ENCODE measurements at regions not wholly inside any gene's neighbourhood (a gene's known extent, or its start where the extent isn't known, plus 50 kb on each side); places are given as distances from the start of the nearest gene placed in this dataset.

- Histone ChIP-seq H3K9me3 (ENCODE audit: control insufficient read depth in 2 of 2, low read length in 2 of 2) (peaks cover 0 to 2% of the 10 kb centered on the region in 2 experiments), H3K27me3 (ENCODE audit: control insufficient read depth, insufficient read depth, low read length) (no peaks in the 10 kb centered on the region), H3K4me1 (ENCODE audit: control insufficient read depth, insufficient read depth, low read length, poor library complexity, severe bottlenecking) (no peaks in the 10 kb centered on the region), H3K4me3 (ENCODE audit: low read depth, low read length) (no peak overlapping the region), H3K36me3 (ENCODE audit: control insufficient read depth, insufficient read depth, low read length) (no peaks in the 10 kb centered on the region), H3K27ac (ENCODE audit: insufficient read depth, low read length, poor library complexity, severe bottlenecking) (no peak overlapping the region)
- Mint-ChIP-seq H3K4me3 (no peak overlapping the region), H3K4me1 (no peaks in the 10 kb centered on the region), H3K27me3 (no peaks in the 10 kb centered on the region), H3K36me3 (no peaks in the 10 kb centered on the region), H3K27ac (no peak overlapping the region), H3K9me3 (peaks cover 0 to 14% (median 6%) of the 10 kb centered on the region in 7 donors)
- ATAC-seq (ENCODE audit: low read depth in 2 of 2) (no peak), DNase-seq (no peak)
Observed at GRCh38 chr2:5316001-5316490, 376.1 kb upstream of the SOX11 start.

DNA sequence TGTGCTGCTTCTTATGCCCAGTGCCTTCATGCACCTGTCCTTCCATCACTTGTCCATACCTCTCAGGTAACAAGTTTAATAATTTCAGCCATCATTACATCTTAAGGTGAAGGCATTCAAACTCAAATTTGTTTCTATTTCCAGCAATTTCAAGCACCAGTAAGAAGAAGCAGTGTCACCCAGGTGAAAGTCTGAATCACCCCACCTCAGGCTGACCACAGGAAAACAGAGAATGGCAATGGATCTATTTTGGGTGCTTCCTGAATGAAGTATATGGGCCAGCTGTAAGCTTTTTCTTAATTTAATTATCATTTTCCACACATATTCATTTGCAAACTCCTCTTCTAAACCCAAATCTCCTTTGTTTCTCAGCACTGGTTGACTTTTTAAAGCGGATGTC, 372.7 kb upstream of the SOX11 start:
- Mint-ChIP-seq H3K27me3 (no peaks in the 10 kb centered on the region), H3K36me3 (no peaks in the 10 kb centered on the region), H3K27ac (no peak overlapping the region), H3K9me3 (peaks cover 0 to 15% (median 8%) of the 10 kb centered on the region in 7 donors), H3K4me1 (no peaks in the 10 kb centered on the region), H3K4me3 (no peak overlapping the region)
- H3K9me3 ChIP-seq (ENCODE audit: control insufficient read depth in 2 of 2, low read length in 2 of 2): peaks cover 0 to 2% of the 10 kb centered on the region in 2 experiments
- no peaks in the 10 kb centered on the region for H3K36me3 ChIP-seq (ENCODE audit: control insufficient read depth, insufficient read depth, low read length)
- no peaks in the 10 kb centered on the region for H3K4me1 ChIP-seq (ENCODE audit: control insufficient read depth, insufficient read depth, low read length, poor library complexity, severe bottlenecking)
- H3K27me3 ChIP-seq (ENCODE audit: control insufficient read depth, insufficient read depth, low read length): no peaks in the 10 kb centered on the region
- ATAC-seq (ENCODE audit: low read depth in 2 of 2) (no peak), DNase-seq (no peak)
- H3K27ac ChIP-seq (ENCODE audit: insufficient read depth, low read length, poor library complexity, severe bottlenecking): no peak overlapping the region
- no peak overlapping the region for H3K4me3 ChIP-seq (ENCODE audit: low read depth, low read length)

GRCh38 chr2:5322396-5322795, 369.8 kb upstream of the SOX11 start:
- H3K4me1 ChIP-seq (ENCODE audit: control insufficient read depth, insufficient read depth, low read length, poor library complexity, severe bottlenecking): no peaks in the 10 kb centered on the region

GRCh38 chr2:5325523-5325922, 366.7 kb upstream of the SOX11 start:
- Histone ChIP-seq H3K4me3 (ENCODE audit: low read depth, low read length) (no peak overlapping the region), H3K36me3 (ENCODE audit: control insufficient read depth, insufficient read depth, low read length) (no peaks in the 10 kb centered on the region), H3K9me3 (ENCODE audit: control insufficient read depth in 2 of 2, low read length in 2 of 2) (peaks cover 0 to 11% of the 10 kb centered on the region in 2 experiments), H3K27me3 (ENCODE audit: control insufficient read depth, insufficient read depth, low read length) (no peaks in the 10 kb centered on the region), H3K27ac (ENCODE audit: insufficient read depth, low read length, poor library complexity, severe bottlenecking) (no peak overlapping the region), H3K4me1 (ENCODE audit: control insufficient read depth, insufficient read depth, low read length, poor library complexity, severe bottlenecking) (no peaks in the 10 kb centered on the region)
- no peak overlapping the region for H3K27ac Mint-ChIP-seq
- no peaks in the 10 kb centered on the region for H3K4me1 Mint-ChIP-seq
- H3K36me3 Mint-ChIP-seq: peaks cover 4% of the 10 kb centered on the region
- peaks cover 0 to 20% (median 9%) of the 10 kb centered on the region in 7 donors for H3K9me3 Mint-ChIP-seq
- no peak for DNase-seq
- no peak for ATAC-seq (ENCODE audit: low read depth in 2 of 2)
- H3K27me3 Mint-ChIP-seq: no peaks in the 10 kb centered on the region
- H3K4me3 Mint-ChIP-seq: no peak overlapping the region

More at GRCh38 chr2:5322396-5322795, 369.8 kb upstream of the SOX11 start:
- Histone ChIP-seq H3K27me3 (ENCODE audit: control insufficient read depth, insufficient read depth, low read length) (no peaks in the 10 kb centered on the region), H3K4me3 (ENCODE audit: low read depth, low read length) (no peak overlapping the region), H3K9me3 (ENCODE audit: control insufficient read depth in 2 of 2, low read length in 2 of 2) (peaks cover 2 to 11% of the 10 kb centered on the region in 2 experiments), H3K36me3 (ENCODE audit: control insufficient read depth, insufficient read depth, low read length) (no peaks in the 10 kb centered on the region), H3K27ac (ENCODE audit: insufficient read depth, low read length, poor library complexity, severe bottlenecking) (no peak overlapping the region)
- ATAC-seq (ENCODE audit: low read depth in 2 of 2) (no peak), DNase-seq (no peak)
- Mint-ChIP-seq H3K4me1 (no peaks in the 10 kb centered on the region), H3K9me3 (peaks cover 0 to 16% (median 13%) of the 10 kb centered on the region in 7 donors), H3K36me3 (peaks cover 4% of the 10 kb centered on the region), H3K4me3 (no peak overlapping the region), H3K27me3 (no peaks in the 10 kb centered on the region), H3K27ac (no peak overlapping the region)

DNA sequence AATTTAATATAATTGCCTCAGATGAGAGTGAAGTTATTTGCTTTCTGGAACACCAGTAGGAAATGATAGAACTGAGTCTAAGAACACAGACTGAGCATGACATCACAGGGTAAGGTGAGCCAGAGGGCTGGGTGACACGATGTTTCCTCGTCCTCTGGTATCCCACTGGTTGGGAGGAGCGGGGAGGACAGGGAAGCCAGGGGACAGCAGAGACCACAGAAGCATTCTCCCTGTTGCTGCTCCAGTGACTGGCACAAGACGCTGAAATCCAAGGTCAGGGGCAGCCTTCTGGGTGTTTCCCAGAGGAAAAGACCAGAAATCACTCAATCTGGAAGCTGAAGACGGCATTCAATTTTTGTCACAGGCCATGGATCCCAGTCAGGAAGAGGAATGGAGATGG, 363.4 kb upstream of the SOX11 start:
- no peaks in the 10 kb centered on the region for H3K4me1 Mint-ChIP-seq
- H3K36me3 Mint-ChIP-seq: peaks cover 4% of the 10 kb centered on the region
- H3K4me3 Mint-ChIP-seq: no peak overlapping the region
- Histone ChIP-seq H3K4me3 (ENCODE audit: low read depth, low read length) (no peak overlapping the region), H3K4me1 (ENCODE audit: control insufficient read depth, insufficient read depth, low read length, poor library complexity, severe bottlenecking) (no peaks in the 10 kb centered on the region), H3K27me3 (ENCODE audit: control insufficient read depth, insufficient read depth, low read length) (no peaks in the 10 kb centered on the region), H3K27ac (ENCODE audit: insufficient read depth, low read length, poor library complexity, severe bottlenecking) (no peak overlapping the region), H3K36me3 (ENCODE audit: control insufficient read depth, insufficient read depth, low read length) (no peaks in the 10 kb centered on the region), H3K9me3 (ENCODE audit: control insufficient read depth in 2 of 2, low read length in 2 of 2) (peaks cover 0 to 11% of the 10 kb centered on the region in 2 experiments)
- no peaks in the 10 kb centered on the region for H3K27me3 Mint-ChIP-seq
- peaks cover 0 to 23% (median 9%) of the 10 kb centered on the region in 7 donors for H3K9me3 Mint-ChIP-seq
- no peak for ATAC-seq (ENCODE audit: low read depth in 2 of 2)
- no peak for DNase-seq
- H3K27ac Mint-ChIP-seq: no peak overlapping the region

- H3K36me3 Mint-ChIP-seq: peaks cover 2% of the 10 kb centered on the region
- Histone ChIP-seq H3K27me3 (ENCODE audit: control insufficient read depth, insufficient read depth, low read length) (no peaks in the 10 kb centered on the region), H3K4me1 (ENCODE audit: control insufficient read depth, insufficient read depth, low read length, poor library complexity, severe bottlenecking) (no peaks in the 10 kb centered on the region), H3K4me3 (ENCODE audit: low read depth, low read length) (no peak overlapping the region), H3K36me3 (ENCODE audit: control insufficient read depth, insufficient read depth, low read length) (no peaks in the 10 kb centered on the region), H3K27ac (ENCODE audit: insufficient read depth, low read length, poor library complexity, severe bottlenecking) (no peak overlapping the region), H3K9me3 (ENCODE audit: control insufficient read depth in 2 of 2, low read length in 2 of 2) (peaks cover 0 to 11% of the 10 kb centered on the region in 2 experiments)
- no peak overlapping the region for H3K27ac Mint-ChIP-seq
- no peaks in the 10 kb centered on the region for H3K27me3 Mint-ChIP-seq
- H3K9me3 Mint-ChIP-seq: peaks cover 0 to 19% (median 4%) of the 10 kb centered on the region in 7 donors
- no peak overlapping the region for H3K4me3 Mint-ChIP-seq
- no peak for DNase-seq
- ATAC-seq (ENCODE audit: low read depth in 2 of 2): no peak
- no peaks in the 10 kb centered on the region for H3K4me1 Mint-ChIP-seq
Observed at GRCh38 chr2:5329763-5330162, 362.4 kb upstream of the SOX11 start.

DNA sequence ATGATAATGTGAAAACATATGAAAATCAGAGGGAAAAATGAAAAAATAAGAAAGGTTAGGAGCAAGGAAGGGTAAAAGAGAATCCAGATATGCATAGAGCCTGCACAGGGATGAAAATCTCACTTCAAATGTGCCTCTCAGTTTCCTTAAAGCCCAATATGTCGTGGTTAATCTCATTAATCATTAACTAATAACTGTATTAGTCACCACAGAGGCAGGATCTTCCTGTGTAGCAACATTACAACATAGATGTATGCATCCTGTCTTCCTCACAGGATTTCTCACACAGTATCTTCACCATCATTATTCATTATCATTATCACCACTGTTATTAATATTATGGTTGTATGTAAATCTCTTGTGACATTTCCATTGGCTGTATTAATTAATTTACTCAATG, 361.2 kb upstream of the SOX11 start:
- DNase-seq: no peak
- no peak overlapping the region for H3K4me3 Mint-ChIP-seq
- H3K27me3 ChIP-seq (ENCODE audit: control insufficient read depth, insufficient read depth, low read length): no peaks in the 10 kb centered on the region
- H3K9me3 Mint-ChIP-seq: peaks cover 0 to 14% (median 2%) of the 10 kb centered on the region in 7 donors
- H3K27me3 Mint-ChIP-seq: no peaks in the 10 kb centered on the region
- no peaks in the 10 kb centered on the region for H3K36me3 ChIP-seq (ENCODE audit: control insufficient read depth, insufficient read depth, low read length)
- H3K9me3 ChIP-seq (ENCODE audit: control insufficient read depth in 2 of 2, low read length in 2 of 2): peaks cover 0 to 6% of the 10 kb centered on the region in 2 experiments
- no peak overlapping the region for H3K4me3 ChIP-seq (ENCODE audit: low read depth, low read length)
- no peak overlapping the region for H3K27ac Mint-ChIP-seq
- H3K4me1 Mint-ChIP-seq: no peaks in the 10 kb centered on the region
- no peak overlapping the region for H3K27ac ChIP-seq (ENCODE audit: insufficient read depth, low read length, poor library complexity, severe bottlenecking)
- H3K36me3 Mint-ChIP-seq: no peaks in the 10 kb centered on the region
- no peak for ATAC-seq (ENCODE audit: low read depth in 2 of 2)
- H3K4me1 ChIP-seq (ENCODE audit: control insufficient read depth, insufficient read depth, low read length, poor library complexity, severe bottlenecking): no peaks in the 10 kb centered on the region

GRCh38 chr2:5332925-5333324, 359.3 kb upstream of the SOX11 start:
- Mint-ChIP-seq H3K36me3 (no peaks in the 10 kb centered on the region), H3K27me3 (no peaks in the 10 kb centered on the region), H3K4me1 (no peaks in the 10 kb centered on the region), H3K27ac (no peak overlapping the region), H3K9me3 (peaks cover 0 to 12% (median 3%) of the 10 kb centered on the region in 7 donors), H3K4me3 (no peak overlapping the region)
- no peak overlapping the region for H3K27ac ChIP-seq (ENCODE audit: insufficient read depth, low read length, poor library complexity, severe bottlenecking)
- no peak overlapping the region for H3K4me3 ChIP-seq (ENCODE audit: low read depth, low read length)
- ATAC-seq (ENCODE audit: low read depth in 2 of 2): no peak
- no peaks in the 10 kb centered on the region for H3K9me3 ChIP-seq (ENCODE audit: control insufficient read depth in 2 of 2, low read length in 2 of 2)
- no peaks in the 10 kb centered on the region for H3K27me3 ChIP-seq (ENCODE audit: control insufficient read depth, insufficient read depth, low read length)
- DNase-seq: no peak
- H3K36me3 ChIP-seq (ENCODE audit: control insufficient read depth, insufficient read depth, low read length): no peaks in the 10 kb centered on the region
- no peaks in the 10 kb centered on the region for H3K4me1 ChIP-seq (ENCODE audit: control insufficient read depth, insufficient read depth, low read length, poor library complexity, severe bottlenecking)

All from CD4-positive, CD25-positive, alpha-beta regulatory T cell (primary cell).